Right lobe of liver (tissue), 4 donors: ENCODE measurements at regions not wholly inside any gene's neighbourhood (a gene's known extent, or its start where the extent isn't known, plus 50 kb on each side); places are given as distances from the start of the nearest gene placed in this dataset.

Source experiments
- POLR2A ChIP-seq: fragments of 450-650 bp; IDR thresholded peaks from one replicate; pipeline ENCODE4 v1.6.1; 2017; ENCODE audit warnings: antibody characterized with exemption, mild to moderate bottlenecking
- TF ChIP-seq, protein P1 (sequence below), 4 donors: fragments of 200-600 bp in 3 of 4; fragments of 450-650 bp in 1 of 4; IDR thresholded peaks; one replicate each; pipeline versions ENCODE4 v1.5.1 to v1.8.0; 2016 to 2022; ENCODE audit warnings: antibody characterized with exemption in 4 of 4, mild to moderate bottlenecking in 2 of 4
- donor health status: DM: no; HTN: no; CAD: no.
- donor health status: DM: no; HTN: no; CAD: no.
- donor health status: DM: no; HTN: yes; CAD: no.

DNA sequence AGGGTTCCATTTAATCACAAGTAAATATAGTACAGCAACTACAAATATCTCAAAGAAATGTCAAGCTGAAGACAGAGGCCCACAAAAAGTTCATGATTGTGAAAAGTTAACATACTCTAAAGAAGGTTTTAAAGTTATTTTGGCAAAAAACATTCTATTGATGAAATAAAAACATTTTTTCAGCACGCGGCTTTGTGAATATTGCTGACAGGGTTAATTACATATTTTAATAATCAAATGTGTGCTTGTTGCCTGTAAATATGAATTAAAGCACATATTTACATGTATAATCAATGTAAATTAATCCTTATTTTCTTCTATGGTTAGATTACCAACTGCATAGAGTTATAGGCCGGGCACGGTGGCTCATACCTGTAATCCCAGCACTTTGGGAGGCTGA, 328.1 kb downstream of the MZT1 start:
- TF ChIP-seq, protein P1, sequence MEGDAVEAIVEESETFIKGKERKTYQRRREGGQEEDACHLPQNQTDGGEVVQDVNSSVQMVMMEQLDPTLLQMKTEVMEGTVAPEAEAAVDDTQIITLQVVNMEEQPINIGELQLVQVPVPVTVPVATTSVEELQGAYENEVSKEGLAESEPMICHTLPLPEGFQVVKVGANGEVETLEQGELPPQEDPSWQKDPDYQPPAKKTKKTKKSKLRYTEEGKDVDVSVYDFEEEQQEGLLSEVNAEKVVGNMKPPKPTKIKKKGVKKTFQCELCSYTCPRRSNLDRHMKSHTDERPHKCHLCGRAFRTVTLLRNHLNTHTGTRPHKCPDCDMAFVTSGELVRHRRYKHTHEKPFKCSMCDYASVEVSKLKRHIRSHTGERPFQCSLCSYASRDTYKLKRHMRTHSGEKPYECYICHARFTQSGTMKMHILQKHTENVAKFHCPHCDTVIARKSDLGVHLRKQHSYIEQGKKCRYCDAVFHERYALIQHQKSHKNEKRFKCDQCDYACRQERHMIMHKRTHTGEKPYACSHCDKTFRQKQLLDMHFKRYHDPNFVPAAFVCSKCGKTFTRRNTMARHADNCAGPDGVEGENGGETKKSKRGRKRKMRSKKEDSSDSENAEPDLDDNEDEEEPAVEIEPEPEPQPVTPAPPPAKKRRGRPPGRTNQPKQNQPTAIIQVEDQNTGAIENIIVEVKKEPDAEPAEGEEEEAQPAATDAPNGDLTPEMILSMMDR (IDR thresholded peaks at IDR 0.05) = no peak
- TF ChIP-seq POLR2A = no peak
